K562 (cell line): ENCODE measurements at regions not wholly inside any gene's neighbourhood (a gene's known extent, or its start where the extent isn't known, plus 50 kb on each side); places are given as distances from the start of the nearest gene placed in this dataset.

Experiments
- ATAC-seq: fragments of 200-7000 bp; cut with Tn5 transposase; 3 replicates; pipeline ENCODE4 v1.9.1; 2020; ENCODE audit warnings: moderate library complexity
- BruUV-seq: library from RNA; stranded (reverse); fragments of 400-500 nt; replicated peaks from 2 replicates; lab custom pipeline; 2021; lab: Mats Ljungman, UMichigan
- CTCF ChIA-PET: fragments of 300-600 bp; formaldehyde crosslinking; extraction: SDS; loops from one replicate; lab custom pipeline; 2021; ENCODE audit warnings: low intra/inter-chr PET ratio; lab: Yijun Ruan, JAX
- POLR2A ChIA-PET: fragments of 300-600, 350-650 bp; sonication (Branson Sonifier 250); formaldehyde crosslinking; extraction: SDS; loops from one replicate; lab custom pipeline; 2021; ENCODE audit warnings: antibody characterized with exemption, inconsistent platforms; lab: Yijun Ruan, JAX
- DNase-seq, 4 experiments: peaks; one replicate each; pipeline versions ENCODE4 v3.0.0 to v3.0.0-alpha.2; 2011 to 2018; ENCODE audit warnings: low spot score in 3 of 4, mixed read lengths in 3 of 4; ENCODE audit errors: extremely low read depth in 1 of 4
- FAIRE-seq: peaks from 2 replicates; lab custom pipeline; 2011; peaks lifted over from hg19 to GRCh38; lab: Jason Lieb, UNC
- H2AFZ ChIP-seq: 2 replicates; pipeline ENCODE4 v1.6.0; 2011; ENCODE audit warnings: low read depth, low read length, control low read depth, inconsistent platforms
- H3K27ac ChIP-seq: fragments of 200-600 bp; 3 replicates; pipeline ENCODE4 v1.8.0; 2011; ENCODE audit warnings: low read depth, mild to moderate bottlenecking, control low read depth, inconsistent platforms, low read length, moderate library complexity, mixed read lengths; ENCODE audit errors: extremely low read depth
- H3K27me3 ChIP-seq, 2 experiments: fragments of 300-600 bp in 1 of 2; 2 replicates in 1 of 2; 3 replicates in 1 of 2; pipeline versions ENCODE4 v1.6.0 to v1.8.0; 2011; ENCODE audit warnings: inconsistent platforms in 2 of 2, low read length in 2 of 2, mild to moderate bottlenecking in 1 of 2, mixed read lengths in 1 of 2, moderate library complexity in 1 of 2; ENCODE audit not compliant: control insufficient read depth in 2 of 2, insufficient read depth in 2 of 2
- H3K36me3 ChIP-seq: fragments of 300-600 bp; 3 replicates; pipeline ENCODE4 v1.8.0; 2011; ENCODE audit warnings: mild to moderate bottlenecking, low read length, inconsistent platforms; ENCODE audit not compliant: control insufficient read depth, insufficient read depth
- H3K4me1 ChIP-seq, 2 experiments: fragments of 200-600 bp in 1 of 2; replicated peaks in 1 of 2; 2 replicates in 1 of 2; 3 replicates in 1 of 2; pipeline versions ENCODE4 v1.5.1 to v1.8.0; 2011; ENCODE audit warnings: inconsistent platforms in 2 of 2, low read length in 2 of 2, mild to moderate bottlenecking in 1 of 2, mixed read lengths in 1 of 2, moderate library complexity in 1 of 2; ENCODE audit not compliant: control insufficient read depth in 2 of 2, insufficient read depth in 2 of 2
- H3K4me2 ChIP-seq: 2 replicates; pipeline ENCODE4 v1.6.1; 2011; ENCODE audit warnings: low read length, control low read depth, inconsistent platforms, mixed read lengths; ENCODE audit not compliant: insufficient read depth
- H3K4me3 ChIP-seq: fragments of 200-600 bp; sonication (generic), shearing (Covaris generic); 2 replicates; pipeline ENCODE4 v1.5.1; 2016; ENCODE audit warnings: control low read depth, inconsistent platforms
- H3K79me2 ChIP-seq: fragments of 200-600 bp; 3 replicates; pipeline ENCODE4 v1.8.0; 2011; ENCODE audit warnings: low read length, inconsistent platforms; ENCODE audit not compliant: control insufficient read depth, insufficient read depth
- H3K9ac ChIP-seq, 2 experiments: 2 replicates each; pipeline versions ENCODE4 v1.6.0 to v1.6.1; 2011; ENCODE audit warnings: low read depth in 2 of 2, low read length in 2 of 2, control low read depth in 1 of 2, inconsistent platforms in 1 of 2, mild to moderate bottlenecking in 1 of 2, mixed read lengths in 1 of 2; ENCODE audit not compliant: insufficient read depth in 1 of 2
- H3K9me1 ChIP-seq: one replicate; pipeline ENCODE4 v1.6.0; 2011; ENCODE audit warnings: inconsistent platforms, mild to moderate bottlenecking, low read length, moderate library complexity; ENCODE audit not compliant: control insufficient read depth, insufficient read depth
- H3K9me3 ChIP-seq: replicated peaks from 2 replicates; pipeline ENCODE4 v1.5.1; 2011; ENCODE audit warnings: low read depth, low read length, inconsistent platforms; ENCODE audit not compliant: control insufficient read depth, insufficient read depth
- H4K20me1 ChIP-seq: replicated peaks from 2 replicates; pipeline ENCODE4 v1.6.1; 2011; ENCODE audit warnings: low read length, inconsistent platforms, mixed read lengths; ENCODE audit not compliant: control insufficient read depth, insufficient read depth
- ARID1B ChIP-seq: fragments of 450-650 bp; IDR thresholded peaks from 2 replicates; pipeline ENCODE4 v1.6.1; 2016; ENCODE audit warnings: antibody characterized with exemption, mild to moderate bottlenecking, inconsistent platforms
- CHD1 ChIP-seq: fragments of 200-600 bp; sonication (generic); IDR thresholded peaks from one replicate; pipeline ENCODE4 v1.6.1; 2012; ENCODE audit warnings: mild to moderate bottlenecking, moderate library complexity, low read length, inconsistent platforms
- FIP1L1 ChIP-seq: fragments of 200-400 bp; formaldehyde crosslinking; IDR thresholded peaks from 2 replicates; pipeline ENCODE4 v1.6.1; 2018; ENCODE audit warnings: mild to moderate bottlenecking, low read depth, low read length; ENCODE audit not compliant: poor library complexity, severe bottlenecking
- GABPA ChIP-seq: fragments of 200-800 bp; sonication (Bioruptor generic); conservative IDR thresholded peaks from 2 replicates; pipeline ENCODE4 v1.6.1; 2016; ENCODE audit warnings: low read depth, missing genetic modification characterization, missing compliant biosample characterization
- GTF2F1 ChIP-seq: IDR thresholded peaks from 2 replicates; pipeline ENCODE4 v1.6.1; 2011; ENCODE audit warnings: low read depth, low read length, improper control_type of control experiment
- HMG20A ChIP-seq: fragments of 450-650 bp; formaldehyde crosslinking; conservative IDR thresholded peaks from 2 replicates; pipeline ENCODE4 v1.4.0; 2020; ENCODE audit warnings: mild to moderate bottlenecking, mixed read lengths
- NCOA1 ChIP-seq: fragments of 450-650 bp; IDR thresholded peaks from 2 replicates; pipeline ENCODE4 v1.6.1; 2016; ENCODE audit warnings: low read depth
- TAF1 ChIP-seq: IDR thresholded peaks from 2 replicates; pipeline ENCODE4 v1.6.1; 2011; ENCODE audit warnings: mild to moderate bottlenecking, low read length, moderate library complexity; ENCODE audit not compliant: insufficient read depth, control insufficient read depth, severe bottlenecking; ENCODE audit errors: extremely low read depth
- ZKSCAN8 ChIP-seq: fragments of 200-800 bp; sonication (Bioruptor generic); IDR thresholded peaks from 2 replicates; pipeline ENCODE4 v1.6.1; 2016; ENCODE audit warnings: missing genetic modification characterization, missing compliant biosample characterization
- ZNF583 ChIP-seq: fragments of 250-450 bp; sonication (Bioruptor Pico); IDR thresholded peaks from 2 replicates; pipeline ENCODE4 v1.4.0; 2020
- ZNF584 ChIP-seq: fragments of 200-800 bp; sonication (Bioruptor generic); IDR thresholded peaks from 2 replicates; pipeline ENCODE4 v1.6.1; 2016; ENCODE audit warnings: low read depth, mild to moderate bottlenecking, missing genetic modification characterization, missing compliant biosample characterization
- ZNF766 ChIP-seq: fragments of 200-800 bp; sonication (Bioruptor generic); conservative IDR thresholded peaks from 2 replicates; pipeline ENCODE4 v1.6.1; 2016; ENCODE audit warnings: missing genetic modification characterization, missing compliant biosample characterization
- WGBS: fragments of 100-300 bp; shearing (Covaris generic); methylation state at CpG from one replicate; pipeline ENCODE4 v1.1.6; 2016; ENCODE audit warnings: low coverage, mixed read lengths; ENCODE audit not compliant: insufficient coverage; ENCODE audit errors: missing lambda C conversion rate; 5-methylcytosine and 5-hydroxymethylcytosine counted together
- in situ Hi-C: fragments of 300-500 bp; cut with MboI; formaldehyde crosslinking; loops from 4 replicates; pipeline ENCODE4 v1.15.0; 2018; ENCODE audit warnings: inconsistent platforms, mixed read lengths
- intact Hi-C: fragments of 100-400 bp; cut with micrococcal nuclease; formaldehyde crosslinking; loops from 2 replicates; pipeline ENCODE4 v1.14.2; 2022
- TF ChIP-seq, protein P1 (sequence below): fragments of 450-650 bp; IDR thresholded peaks from 2 replicates; pipeline ENCODE4 v1.6.1; 2016; ENCODE audit warnings: mild to moderate bottlenecking
- TF ChIP-seq, protein P2 (sequence below): fragments of 250-450 bp; sonication (Bioruptor Pico); IDR thresholded peaks from 2 replicates; pipeline ENCODE4 v1.5.1; 2021; ENCODE audit warnings: mild to moderate bottlenecking
- TF ChIP-seq, protein P3 (sequence below), 2 experiments: fragments of 450-650 bp; IDR thresholded peaks; 2 replicates each; pipeline ENCODE4 v1.6.1; 2018; ENCODE audit warnings: mild to moderate bottlenecking in 2 of 2, low read depth in 1 of 2; ENCODE audit not compliant: partially characterized antibody in 2 of 2

DNA sequence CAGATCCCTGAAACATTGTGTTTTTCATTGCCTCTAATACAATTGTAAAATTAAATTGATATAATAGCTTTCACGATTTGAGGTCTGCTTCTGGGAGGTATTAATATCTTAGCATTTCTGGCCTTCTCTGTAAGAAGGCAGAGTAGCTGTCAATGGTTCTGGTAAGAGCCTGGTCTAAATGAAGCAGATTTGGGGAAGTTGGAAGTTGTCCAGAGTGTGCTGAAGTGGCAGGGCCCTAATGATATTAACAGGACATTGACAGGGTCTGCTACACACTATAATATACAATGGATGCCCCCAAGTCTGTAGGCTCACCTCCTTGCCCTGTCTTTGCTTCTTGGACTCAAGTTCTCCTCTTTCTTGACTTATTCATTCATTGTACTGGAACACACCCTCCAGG, 99.5 kb downstream of the C4BPA start:
- no peak for FAIRE-seq
- POLR2A ChIA-PET = no interaction called here
- H3K36me3 ChIP-seq = no peaks in the 10 kb centered on the region

More for the DNA sequence above, 99.5 kb downstream of the C4BPA start:
- in situ Hi-C loops (no loop called here), intact Hi-C loops (no loop called here)
- BruUV-seq = no TSS peak
- no peaks in the 10 kb centered on the region for H4K20me1 ChIP-seq
- no peak overlapping the region for H3K4me3 ChIP-seq
- peaks cover 8% of the 10 kb centered on the region; the same call in 1 of the 2 replicates for H3K9me3 ChIP-seq
- H3K27ac ChIP-seq = peak overlapping the region; percentile 61; the same call in 1 of the 3 replicates
- TF ChIP-seq HMG20A (CRISPR knock-in tag) = no peak
- no peak for TF ChIP-seq GABPA
- TF ChIP-seq, protein P1, sequence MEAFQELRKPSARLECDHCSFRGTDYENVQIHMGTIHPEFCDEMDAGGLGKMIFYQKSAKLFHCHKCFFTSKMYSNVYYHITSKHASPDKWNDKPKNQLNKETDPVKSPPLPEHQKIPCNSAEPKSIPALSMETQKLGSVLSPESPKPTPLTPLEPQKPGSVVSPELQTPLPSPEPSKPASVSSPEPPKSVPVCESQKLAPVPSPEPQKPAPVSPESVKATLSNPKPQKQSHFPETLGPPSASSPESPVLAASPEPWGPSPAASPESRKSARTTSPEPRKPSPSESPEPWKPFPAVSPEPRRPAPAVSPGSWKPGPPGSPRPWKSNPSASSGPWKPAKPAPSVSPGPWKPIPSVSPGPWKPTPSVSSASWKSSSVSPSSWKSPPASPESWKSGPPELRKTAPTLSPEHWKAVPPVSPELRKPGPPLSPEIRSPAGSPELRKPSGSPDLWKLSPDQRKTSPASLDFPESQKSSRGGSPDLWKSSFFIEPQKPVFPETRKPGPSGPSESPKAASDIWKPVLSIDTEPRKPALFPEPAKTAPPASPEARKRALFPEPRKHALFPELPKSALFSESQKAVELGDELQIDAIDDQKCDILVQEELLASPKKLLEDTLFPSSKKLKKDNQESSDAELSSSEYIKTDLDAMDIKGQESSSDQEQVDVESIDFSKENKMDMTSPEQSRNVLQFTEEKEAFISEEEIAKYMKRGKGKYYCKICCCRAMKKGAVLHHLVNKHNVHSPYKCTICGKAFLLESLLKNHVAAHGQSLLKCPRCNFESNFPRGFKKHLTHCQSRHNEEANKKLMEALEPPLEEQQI = no peak
- no peak for TF ChIP-seq ZNF583 (CRISPR knock-in tag)
- no peak for TF ChIP-seq FIP1L1
- TF ChIP-seq ZNF584 = peak; percentile 18; the same call in 1 of the 2 replicates
- TF ChIP-seq, protein P2, sequence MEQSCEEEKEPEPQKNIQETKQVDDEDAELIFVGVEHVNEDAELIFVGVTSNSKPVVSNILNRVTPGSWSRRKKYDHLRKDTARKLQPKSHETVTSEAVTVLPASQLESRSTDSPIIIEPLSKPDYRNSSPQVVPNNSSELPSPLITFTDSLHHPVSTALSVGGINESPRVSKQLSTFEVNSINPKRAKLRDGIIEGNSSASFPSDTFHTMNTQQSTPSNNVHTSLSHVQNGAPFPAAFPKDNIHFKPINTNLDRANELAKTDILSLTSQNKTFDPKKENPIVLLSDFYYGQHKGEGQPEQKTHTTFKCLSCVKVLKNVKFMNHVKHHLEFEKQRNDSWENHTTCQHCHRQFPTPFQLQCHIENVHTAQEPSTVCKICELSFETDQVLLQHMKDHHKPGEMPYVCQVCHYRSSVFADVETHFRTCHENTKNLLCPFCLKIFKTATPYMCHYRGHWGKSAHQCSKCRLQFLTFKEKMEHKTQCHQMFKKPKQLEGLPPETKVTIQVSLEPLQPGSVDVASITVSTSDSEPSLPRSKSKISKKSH = no peak
- 0 out of 2 replicates have a peak, but pooled peaks have one; percentile 23 for TF ChIP-seq ZNF766
- no peak for TF ChIP-seq CHD1
- TF ChIP-seq NCOA1 = no peak
- no peak for TF ChIP-seq ARID1B
- TF ChIP-seq GTF2F1 = no peak
- TF ChIP-seq, protein P3, sequence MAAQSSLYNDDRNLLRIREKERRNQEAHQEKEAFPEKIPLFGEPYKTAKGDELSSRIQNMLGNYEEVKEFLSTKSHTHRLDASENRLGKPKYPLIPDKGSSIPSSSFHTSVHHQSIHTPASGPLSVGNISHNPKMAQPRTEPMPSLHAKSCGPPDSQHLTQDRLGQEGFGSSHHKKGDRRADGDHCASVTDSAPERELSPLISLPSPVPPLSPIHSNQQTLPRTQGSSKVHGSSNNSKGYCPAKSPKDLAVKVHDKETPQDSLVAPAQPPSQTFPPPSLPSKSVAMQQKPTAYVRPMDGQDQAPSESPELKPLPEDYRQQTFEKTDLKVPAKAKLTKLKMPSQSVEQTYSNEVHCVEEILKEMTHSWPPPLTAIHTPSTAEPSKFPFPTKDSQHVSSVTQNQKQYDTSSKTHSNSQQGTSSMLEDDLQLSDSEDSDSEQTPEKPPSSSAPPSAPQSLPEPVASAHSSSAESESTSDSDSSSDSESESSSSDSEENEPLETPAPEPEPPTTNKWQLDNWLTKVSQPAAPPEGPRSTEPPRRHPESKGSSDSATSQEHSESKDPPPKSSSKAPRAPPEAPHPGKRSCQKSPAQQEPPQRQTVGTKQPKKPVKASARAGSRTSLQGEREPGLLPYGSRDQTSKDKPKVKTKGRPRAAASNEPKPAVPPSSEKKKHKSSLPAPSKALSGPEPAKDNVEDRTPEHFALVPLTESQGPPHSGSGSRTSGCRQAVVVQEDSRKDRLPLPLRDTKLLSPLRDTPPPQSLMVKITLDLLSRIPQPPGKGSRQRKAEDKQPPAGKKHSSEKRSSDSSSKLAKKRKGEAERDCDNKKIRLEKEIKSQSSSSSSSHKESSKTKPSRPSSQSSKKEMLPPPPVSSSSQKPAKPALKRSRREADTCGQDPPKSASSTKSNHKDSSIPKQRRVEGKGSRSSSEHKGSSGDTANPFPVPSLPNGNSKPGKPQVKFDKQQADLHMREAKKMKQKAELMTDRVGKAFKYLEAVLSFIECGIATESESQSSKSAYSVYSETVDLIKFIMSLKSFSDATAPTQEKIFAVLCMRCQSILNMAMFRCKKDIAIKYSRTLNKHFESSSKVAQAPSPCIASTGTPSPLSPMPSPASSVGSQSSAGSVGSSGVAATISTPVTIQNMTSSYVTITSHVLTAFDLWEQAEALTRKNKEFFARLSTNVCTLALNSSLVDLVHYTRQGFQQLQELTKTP (IDR thresholded peaks at IDR 0.05; ENCODE audit: low read depth in 1 of 2, partially characterized antibody in 2 of 2) = no peak
- no peak for TF ChIP-seq ZKSCAN8 (CRISPR knock-in tag)
- no peak for TF ChIP-seq TAF1
- TF ChIP-seq, all 486 proteins: peak for 2
- CTCF ChIA-PET = no interaction called here
- Histone ChIP-seq H3K79me2 (no peaks in the 10 kb centered on the region), H3K27me3 (no peaks in the 10 kb centered on the region), H3K9ac (no peak overlapping the region), H2AFZ (peak overlapping the region; percentile 77), H3K4me1 (peaks cover 7 to 35% of the 10 kb centered on the region in 2 experiments), H3K4me2 (no peak overlapping the region), H3K9me1 (no peaks in the 10 kb centered on the region)
- ATAC-seq (peak; percentile 21; the same call in 2 of the 3 replicates), DNase-seq (peak in 1 of 4 experiments; percentile 32)
- WGBS = 15% methylated on average over 1 of the region's 1 CpG
